DND-41 (cell line): ENCODE measurements at regions not wholly inside any gene's neighbourhood (a gene's known extent, or its start where the extent isn't known, plus 50 kb on each side); places are given as distances from the start of the nearest gene placed in this dataset.
"Not testable (repeated sequence)": the region's sequence is repeated elsewhere in the genome, so short reads cannot be mapped to it uniquely, and the experiment has no call there.

Source experiments
- ATAC-seq: fragments of 200-7000 bp; cut with Tn5 transposase; 3 replicates; pipeline ENCODE4 v1.9.1; 2021; ENCODE audit warnings: low read depth; ENCODE audit not compliant: insufficient read depth
- DNase-seq: peaks from one replicate; pipeline ENCODE4 v3.0.0-alpha.2; 2020
- H2AFZ ChIP-seq: 2 replicates; pipeline ENCODE4 v1.6.0; 2012; ENCODE audit warnings: low read depth, low read length
- H3K27ac ChIP-seq: 2 replicates; pipeline ENCODE4 v1.5.1; 2012; ENCODE audit warnings: low read length, inconsistent platforms
- H3K27me3 ChIP-seq: fragments of 200-600 bp; sonication (generic); 2 replicates; pipeline ENCODE4 v1.6.0; 2012; ENCODE audit warnings: low read length, mild to moderate bottlenecking, inconsistent platforms; ENCODE audit not compliant: insufficient read depth, poor library complexity
- H3K36me3 ChIP-seq: 2 replicates; pipeline ENCODE4 v1.5.1; 2012; ENCODE audit warnings: low read length, inconsistent platforms; ENCODE audit not compliant: insufficient read depth
- H3K4me1 ChIP-seq: 2 replicates; pipeline ENCODE4 v1.5.1; 2012; ENCODE audit warnings: mild to moderate bottlenecking, low read length; ENCODE audit not compliant: insufficient read depth
- H3K4me2 ChIP-seq: 2 replicates; pipeline ENCODE4 v1.6.0; 2012; ENCODE audit warnings: mild to moderate bottlenecking, moderate library complexity, low read length, inconsistent platforms; ENCODE audit not compliant: insufficient read depth
- H3K4me3 ChIP-seq, 2 experiments: fragments of 200-600 bp in 1 of 2; shearing (Covaris generic) in 1 of 2; 2 replicates each; pipeline ENCODE4 v1.5.1; 2012 to 2016; ENCODE audit warnings: inconsistent platforms in 2 of 2, low read length in 2 of 2, mild to moderate bottlenecking in 2 of 2, low read depth in 1 of 2, moderate library complexity in 1 of 2
- H3K79me2 ChIP-seq: 2 replicates; pipeline ENCODE4 v1.6.0; 2012; ENCODE audit warnings: low read length, inconsistent platforms; ENCODE audit not compliant: insufficient read depth
- H3K9ac ChIP-seq: 2 replicates; pipeline ENCODE4 v1.6.0; 2012; ENCODE audit warnings: low read depth, mild to moderate bottlenecking, inconsistent platforms, low read length, moderate library complexity
- H3K9me3 ChIP-seq: 2 replicates; pipeline ENCODE4 v1.5.1; 2012; ENCODE audit warnings: low read length, moderate library complexity, mild to moderate bottlenecking, inconsistent platforms; ENCODE audit not compliant: insufficient read depth, severe bottlenecking
- H4K20me1 ChIP-seq: 2 replicates; pipeline ENCODE4 v1.6.0; 2012; ENCODE audit warnings: low read length; ENCODE audit not compliant: insufficient read depth
- EZH2 ChIP-seq: IDR thresholded peaks from 3 replicates; pipeline ENCODE4 v1.6.1; 2012; ENCODE audit warnings: borderline replicate concordance, low read depth, mild to moderate bottlenecking, moderate library complexity, low read length, inconsistent platforms; ENCODE audit not compliant: severe bottlenecking
- TF ChIP-seq, protein P1 (sequence below): IDR thresholded peaks from 2 replicates; pipeline ENCODE4 v1.5.1; 2012; ENCODE audit warnings: borderline replicate concordance, low read length, moderate library complexity, mild to moderate bottlenecking; ENCODE audit not compliant: poor library complexity, severe bottlenecking; ENCODE audit errors: extremely low read depth

DNA sequence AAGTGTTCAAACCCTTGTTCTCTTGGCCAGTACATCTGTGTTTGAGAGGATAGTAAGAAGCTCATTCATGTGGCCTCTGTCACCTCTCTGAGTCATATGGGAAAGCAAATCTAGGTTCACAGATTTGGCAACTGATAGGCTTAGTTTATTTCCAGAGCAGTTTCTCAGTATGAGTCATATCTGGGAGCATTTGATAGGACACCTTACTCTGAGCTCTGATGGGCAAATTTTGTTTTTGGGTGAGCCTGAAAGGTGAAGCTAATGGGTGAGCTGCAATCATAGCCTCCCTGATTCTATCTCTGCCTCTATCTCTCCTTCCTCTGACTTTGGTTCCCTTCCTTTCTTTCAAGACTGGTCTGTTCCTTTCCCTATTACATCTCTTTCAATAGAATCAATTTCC is 134.4 kb downstream of the S1PR1 start:
- no peaks in the 10 kb centered on the region for H3K27me3 ChIP-seq
- H4K20me1 ChIP-seq = no peaks in the 10 kb centered on the region
- no peak overlapping the region for H3K4me3 ChIP-seq
- no peaks in the 10 kb centered on the region for H3K36me3 ChIP-seq
- peak overlapping the region; percentile 21 for H2AFZ ChIP-seq
- H3K79me2 ChIP-seq = no peaks in the 10 kb centered on the region
- H3K4me2 ChIP-seq = 0 out of 2 replicates have a peak overlapping the region, but pooled peaks have one; percentile 8
- TF ChIP-seq, protein P1, sequence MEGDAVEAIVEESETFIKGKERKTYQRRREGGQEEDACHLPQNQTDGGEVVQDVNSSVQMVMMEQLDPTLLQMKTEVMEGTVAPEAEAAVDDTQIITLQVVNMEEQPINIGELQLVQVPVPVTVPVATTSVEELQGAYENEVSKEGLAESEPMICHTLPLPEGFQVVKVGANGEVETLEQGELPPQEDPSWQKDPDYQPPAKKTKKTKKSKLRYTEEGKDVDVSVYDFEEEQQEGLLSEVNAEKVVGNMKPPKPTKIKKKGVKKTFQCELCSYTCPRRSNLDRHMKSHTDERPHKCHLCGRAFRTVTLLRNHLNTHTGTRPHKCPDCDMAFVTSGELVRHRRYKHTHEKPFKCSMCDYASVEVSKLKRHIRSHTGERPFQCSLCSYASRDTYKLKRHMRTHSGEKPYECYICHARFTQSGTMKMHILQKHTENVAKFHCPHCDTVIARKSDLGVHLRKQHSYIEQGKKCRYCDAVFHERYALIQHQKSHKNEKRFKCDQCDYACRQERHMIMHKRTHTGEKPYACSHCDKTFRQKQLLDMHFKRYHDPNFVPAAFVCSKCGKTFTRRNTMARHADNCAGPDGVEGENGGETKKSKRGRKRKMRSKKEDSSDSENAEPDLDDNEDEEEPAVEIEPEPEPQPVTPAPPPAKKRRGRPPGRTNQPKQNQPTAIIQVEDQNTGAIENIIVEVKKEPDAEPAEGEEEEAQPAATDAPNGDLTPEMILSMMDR = no peak
- TF ChIP-seq EZH2 = no peak
- H3K9me3 ChIP-seq = no peaks in the 10 kb centered on the region
- peaks cover 34% of the 10 kb centered on the region for H3K4me1 ChIP-seq
- DNase-seq (peak; percentile 59), ATAC-seq (peak; percentile 92)
- H3K27ac ChIP-seq = peak overlapping the region; percentile 87
- peak overlapping the region; percentile 32; the same call in 1 of the 2 replicates for H3K9ac ChIP-seq

DNA sequence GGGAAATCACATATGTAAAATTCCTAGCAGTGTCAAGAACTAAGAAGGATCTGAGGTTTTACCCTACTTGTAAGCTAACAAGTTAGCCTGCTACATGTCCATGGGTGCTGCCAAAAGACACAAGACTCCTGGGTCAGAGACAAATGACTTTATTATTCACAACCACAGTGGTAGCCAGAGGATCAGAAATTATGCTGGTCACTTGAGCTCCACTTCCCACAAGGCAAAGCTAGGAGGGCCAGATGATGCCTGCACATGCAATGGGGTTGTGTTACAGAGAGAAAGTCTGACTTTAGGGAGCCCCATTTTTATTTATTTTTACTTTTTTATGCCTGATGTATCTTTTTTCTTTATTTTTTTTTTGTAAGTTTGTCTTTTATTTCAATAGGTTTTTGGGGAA is 136.8 kb downstream of the S1PR1 start:
- Histone ChIP-seq H3K9me3 (no peaks in the 10 kb centered on the region), H3K4me1 (peaks cover 51% of the 10 kb centered on the region), H3K4me2 (no peak overlapping the region), H3K9ac (no peak overlapping the region), H3K27ac (no peak overlapping the region; the same call in 1 of the 2 replicates), H2AFZ (no peak overlapping the region), H3K4me3 (no peak overlapping the region), H3K36me3 (no peaks in the 10 kb centered on the region), H4K20me1 (no peaks in the 10 kb centered on the region), H3K27me3 (no peaks in the 10 kb centered on the region), H3K79me2 (no peaks in the 10 kb centered on the region)
- ATAC-seq (no peak), DNase-seq (no peak)
- no peak for TF ChIP-seq EZH2
- TF ChIP-seq, protein P1 = no peak

DNA sequence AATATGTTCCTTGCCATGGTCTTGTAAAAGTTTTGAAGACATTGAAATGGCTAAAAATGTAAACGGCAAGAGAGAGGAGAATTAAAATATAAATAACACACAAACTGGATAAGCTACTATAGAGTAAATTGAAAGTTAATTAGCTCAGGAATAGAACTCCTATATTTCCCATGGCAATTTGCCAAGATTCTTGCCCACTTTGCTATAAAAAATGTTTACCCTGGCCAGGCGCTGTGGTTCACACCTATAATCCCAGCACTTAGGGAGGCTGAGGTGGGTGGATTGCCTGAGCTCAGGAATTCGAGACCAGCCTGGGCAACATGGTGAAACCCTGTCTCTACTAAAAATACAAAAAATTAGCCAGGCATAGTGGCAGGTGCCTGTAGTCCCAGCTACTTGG is 138.6 kb downstream of the S1PR1 start:
- not testable (repeated sequence) for H3K9me3 ChIP-seq, H4K20me1 ChIP-seq, H3K27ac ChIP-seq, H2AFZ ChIP-seq, H3K4me3 ChIP-seq, H3K79me2 ChIP-seq, H3K27me3 ChIP-seq, H3K4me2 ChIP-seq, H3K36me3 ChIP-seq, ATAC-seq, H3K9ac ChIP-seq, DNase-seq
- H3K4me1 ChIP-seq = peaks cover 56% of the 10 kb centered on the region

DNA sequence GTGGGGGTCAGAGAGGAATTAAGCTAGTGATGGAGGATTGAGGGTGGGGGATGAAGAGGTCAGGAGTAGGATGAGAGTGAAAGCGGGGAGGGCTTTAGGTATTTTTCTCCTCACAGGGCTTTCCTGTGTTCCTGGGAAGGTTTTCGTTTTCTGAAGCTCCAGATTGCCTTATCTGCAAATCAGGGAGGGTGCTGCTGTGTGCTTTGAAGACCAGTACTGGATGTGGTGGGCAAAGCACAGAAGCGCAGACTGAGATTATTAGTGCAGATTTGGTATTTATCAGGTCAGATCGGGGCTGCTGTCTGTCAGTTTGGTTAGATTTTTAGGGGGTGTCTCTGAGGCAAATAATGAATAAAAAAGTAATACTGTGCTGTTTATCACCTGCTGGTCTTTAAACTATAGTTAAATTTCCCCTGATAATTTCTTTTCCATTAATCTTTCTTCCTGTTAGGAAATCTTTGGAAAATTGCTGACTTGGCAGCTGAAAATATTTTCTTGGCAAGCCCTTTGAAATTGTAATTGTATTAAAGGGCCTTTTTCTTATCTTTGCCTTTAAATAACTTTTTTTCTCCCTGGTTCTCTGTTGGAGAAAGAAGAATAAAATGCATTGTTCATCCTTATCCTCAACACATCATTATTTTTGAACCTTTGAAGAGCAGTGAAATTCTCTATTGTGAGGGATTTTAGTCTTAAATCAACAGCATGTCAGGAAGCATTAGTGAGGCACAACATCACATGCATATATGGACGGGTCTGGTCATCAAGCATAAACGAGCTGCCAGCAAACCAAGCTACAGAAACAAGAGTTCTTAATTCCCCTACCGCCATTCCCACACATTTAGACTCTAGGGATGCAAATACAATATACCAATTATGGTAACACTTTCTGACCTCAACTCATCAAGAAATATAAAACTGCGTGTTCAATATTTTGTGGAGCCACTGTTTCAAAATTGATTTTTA is 139.6 kb downstream of the S1PR1 start:
- Histone ChIP-seq H3K4me1 (peaks cover 46% of the 10 kb centered on the region), H3K9ac (no peak overlapping the region), H3K27me3 (no peaks in the 10 kb centered on the region), H3K27ac (peak overlapping the region; percentile 13), H3K36me3 (no peaks in the 10 kb centered on the region), H3K4me3 (no peak overlapping the region), H3K79me2 (no peaks in the 10 kb centered on the region), H3K9me3 (no peaks in the 10 kb centered on the region), H2AFZ (no peak overlapping the region), H4K20me1 (no peaks in the 10 kb centered on the region), H3K4me2 (no peak overlapping the region)
- ATAC-seq (peak; percentile 47; the same call in 2 of the 3 replicates), DNase-seq (peak; percentile 41)
- no peak for TF ChIP-seq EZH2
- TF ChIP-seq, protein P1 = no peak
